Adrenal gland (tissue), 5 donors: ENCODE measurements at regions not wholly inside any gene's neighbourhood (a gene's known extent, or its start where the extent isn't known, plus 50 kb on each side); places are given as distances from the start of the nearest gene placed in this dataset.

ENCODE experiments used
- CTCF ChIP-seq, 6 experiments: fragments of 450-650 bp in 4 of 6; fragments of 200-600 bp in 2 of 6; sonication (generic) in 1 of 6; IDR thresholded peaks; 1 replicate in 5 of 6; 2 replicates in 1 of 6; pipeline versions ENCODE4 v1.5.1 to v1.8.0; 2016 to 2021; ENCODE audit warnings: antibody characterized with exemption in 6 of 6, mild to moderate bottlenecking in 2 of 6, moderate library complexity in 1 of 6
- POLR2A ChIP-seq, 2 donors: fragments of 450-650 bp; IDR thresholded peaks; one replicate each; pipeline ENCODE4 v1.6.1; 2017; ENCODE audit warnings: antibody characterized with exemption in 2 of 2, mild to moderate bottlenecking in 2 of 2, moderate library complexity in 1 of 2
- donor health status: DM: no; HTN: no; CAD: no.

GRCh38 chr3:163916596-163917560 lies 1161.4 kb downstream of the SI start:
- TF ChIP-seq POLR2A (IDR thresholded peaks at IDR 0.05), result no peak
- TF ChIP-seq CTCF (IDR thresholded peaks at IDR 0.05), result no peak
